ENCODE measurements at regions not wholly inside any gene's neighbourhood (a gene's known extent, or its start where the extent isn't known, plus 50 kb on each side); places are given as distances from the start of the nearest gene placed in this dataset.

GRCh38 chr3:78112291-78113010 lies 1072.6 kb downstream of the ROBO2 start:
- H3K4me1 ChIP-seq (ENCODE audit: insufficient read depth, low read length), result no peaks in the 10 kb centered on the region
- H3K79me2 ChIP-seq (ENCODE audit: insufficient read depth, low read length), result no peaks in the 10 kb centered on the region
- H3K36me3 ChIP-seq (replicated peaks in 1 of 2; ENCODE audit: control insufficient read depth in 1 of 2, insufficient read depth in 2 of 2, low read length in 2 of 2), result no peaks in the 10 kb centered on the region
- in situ Hi-C loops (cut with HindIII; ENCODE audit: extremely low pct_ligation_motif_present, low pct_unique_long_range_greater_than_20kb) (no loop called here), intact Hi-C loops (cut with micrococcal nuclease; ENCODE audit: unreplicated experiment) (no loop called here)
- ChIA-PET CTCF (ENCODE audit: low intra/inter-chr PET ratio, low total read pairs) (no interaction called here), POLR2A (no interaction called here)
- H3K4me3 ChIP-seq (replicated peaks in 1 of 3; ENCODE audit: insufficient read depth in 1 of 3, low read depth in 2 of 3, low read length in 3 of 3), result no peak overlapping the region
- no peak overlapping the region for H2AFZ ChIP-seq (ENCODE audit: low read length)
- no peaks in the 10 kb centered on the region for H3K9me3 ChIP-seq (ENCODE audit: low read length)
- DNase-seq (ENCODE audit: low spot score) (no peak), ATAC-seq (no peak), FAIRE-seq (no peak)
- BruUV-seq (replicated peaks), result no TSS peak
- H4K20me1 ChIP-seq (ENCODE audit: insufficient read depth, low read length), result no peaks in the 10 kb centered on the region
- 3% methylated on average over 5 of the region's 5 CpGs for WGBS (ENCODE audit: low lambda C conversion rate)
- no peaks in the 10 kb centered on the region for H3K27me3 ChIP-seq (ENCODE audit: control insufficient read depth in 1 of 2, insufficient read depth in 2 of 2, low read length in 2 of 2)
- H3K9ac ChIP-seq (ENCODE audit: insufficient read depth, low read depth, low read length), result no peak overlapping the region
- H3K4me2 ChIP-seq (ENCODE audit: low read depth, low read length), result no peak overlapping the region
- H3K27ac ChIP-seq (ENCODE audit: extremely low read length, insufficient read depth, low read length), result no peak overlapping the region
- no peak for TF ChIP-seq GATAD1 (CRISPR knock-in tag; IDR thresholded peaks at IDR 0.05)
- no peak for TF ChIP-seq HNF1A (IDR thresholded peaks at IDR 0.05; ENCODE audit: low read depth)
- TF ChIP-seq HNF1A (CRISPR knock-in tag; IDR thresholded peaks at IDR 0.05; ENCODE audit: borderline replicate concordance), result no peak
- TF ChIP-seq E2F1 (CRISPR knock-in tag; IDR thresholded peaks at IDR 0.05), result no peak
- TF ChIP-seq, protein P1, sequence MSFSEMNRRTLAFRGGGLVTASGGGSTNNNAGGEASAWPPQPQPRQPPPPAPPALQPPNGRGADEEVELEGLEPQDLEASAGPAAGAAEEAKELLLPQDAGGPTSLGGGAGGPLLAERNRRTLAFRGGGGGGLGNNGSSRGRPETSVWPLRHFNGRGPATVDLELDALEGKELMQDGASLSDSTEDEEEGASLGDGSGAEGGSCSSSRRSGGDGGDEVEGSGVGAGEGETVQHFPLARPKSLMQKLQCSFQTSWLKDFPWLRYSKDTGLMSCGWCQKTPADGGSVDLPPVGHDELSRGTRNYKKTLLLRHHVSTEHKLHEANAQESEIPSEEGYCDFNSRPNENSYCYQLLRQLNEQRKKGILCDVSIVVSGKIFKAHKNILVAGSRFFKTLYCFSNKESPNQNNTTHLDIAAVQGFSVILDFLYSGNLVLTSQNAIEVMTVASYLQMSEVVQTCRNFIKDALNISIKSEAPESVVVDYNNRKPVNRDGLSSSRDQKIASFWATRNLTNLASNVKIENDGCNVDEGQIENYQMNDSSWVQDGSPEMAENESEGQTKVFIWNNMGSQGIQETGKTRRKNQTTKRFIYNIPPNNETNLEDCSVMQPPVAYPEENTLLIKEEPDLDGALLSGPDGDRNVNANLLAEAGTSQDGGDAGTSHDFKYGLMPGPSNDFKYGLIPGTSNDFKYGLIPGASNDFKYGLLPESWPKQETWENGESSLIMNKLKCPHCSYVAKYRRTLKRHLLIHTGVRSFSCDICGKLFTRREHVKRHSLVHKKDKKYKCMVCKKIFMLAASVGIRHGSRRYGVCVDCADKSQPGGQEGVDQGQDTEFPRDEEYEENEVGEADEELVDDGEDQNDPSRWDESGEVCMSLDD (CRISPR knock-in tag; IDR thresholded peaks at IDR 0.05; ENCODE audit: borderline replicate concordance), result no peak
- no peak for TF ChIP-seq ZNF75D (CRISPR knock-in tag; IDR thresholded peaks at IDR 0.05; ENCODE audit: borderline replicate concordance)
- TF ChIP-seq, protein P2, sequence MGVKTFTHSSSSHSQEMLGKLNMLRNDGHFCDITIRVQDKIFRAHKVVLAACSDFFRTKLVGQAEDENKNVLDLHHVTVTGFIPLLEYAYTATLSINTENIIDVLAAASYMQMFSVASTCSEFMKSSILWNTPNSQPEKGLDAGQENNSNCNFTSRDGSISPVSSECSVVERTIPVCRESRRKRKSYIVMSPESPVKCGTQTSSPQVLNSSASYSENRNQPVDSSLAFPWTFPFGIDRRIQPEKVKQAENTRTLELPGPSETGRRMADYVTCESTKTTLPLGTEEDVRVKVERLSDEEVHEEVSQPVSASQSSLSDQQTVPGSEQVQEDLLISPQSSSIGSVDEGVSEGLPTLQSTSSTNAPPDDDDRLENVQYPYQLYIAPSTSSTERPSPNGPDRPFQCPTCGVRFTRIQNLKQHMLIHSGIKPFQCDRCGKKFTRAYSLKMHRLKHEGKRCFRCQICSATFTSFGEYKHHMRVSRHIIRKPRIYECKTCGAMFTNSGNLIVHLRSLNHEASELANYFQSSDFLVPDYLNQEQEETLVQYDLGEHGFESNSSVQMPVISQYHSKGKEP (CRISPR knock-in tag; IDR thresholded peaks at IDR 0.05), result no peak
- no peak for TF ChIP-seq ZBTB42 (CRISPR knock-in tag; IDR thresholded peaks at IDR 0.05)
- TF ChIP-seq TP53 (CRISPR knock-in tag; conservative IDR thresholded peaks at IDR 0.05), result no peak
- TF ChIP-seq ATF7-NPFF (CRISPR knock-in tag; IDR thresholded peaks at IDR 0.05; ENCODE audit: low read depth), result no peak
- no peak for TF ChIP-seq HNRNPUL1 (IDR thresholded peaks at IDR 0.05; ENCODE audit: low read depth, low read length)
- no peak for TF ChIP-seq NFE2L1 (CRISPR knock-in tag; IDR thresholded peaks at IDR 0.05; ENCODE audit: borderline replicate concordance)
- TF ChIP-seq DNMT3B (CRISPR knock-in tag; conservative IDR thresholded peaks at IDR 0.05), result no peak
- TF ChIP-seq CEBPB (IDR thresholded peaks at IDR 0.05; ENCODE audit: borderline replicate concordance, low read depth, low read length), result no peak
